ENCODE measurements at regions not wholly inside any gene's neighbourhood (a gene's known extent, or its start where the extent isn't known, plus 50 kb on each side); places are given as distances from the start of the nearest gene placed in this dataset.

DNA sequence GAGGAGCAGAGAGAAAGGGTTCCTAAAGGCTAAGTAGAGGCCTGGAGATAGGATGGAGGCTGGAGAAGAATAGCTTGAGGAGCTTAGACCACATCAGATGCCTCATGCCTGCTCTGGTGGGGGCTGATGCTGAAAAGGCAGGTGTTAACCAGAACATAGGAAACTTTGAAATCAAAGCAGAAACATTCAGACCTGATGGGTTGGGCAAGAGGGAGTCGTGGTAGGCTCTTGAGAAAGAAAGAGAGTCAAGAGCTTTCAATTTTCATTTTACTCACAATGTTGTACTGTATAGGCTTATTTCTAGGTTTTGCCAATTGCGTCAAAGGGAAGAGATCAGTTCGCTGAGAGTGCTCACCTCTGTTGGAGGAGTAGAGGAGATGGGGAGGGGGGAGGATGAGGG, 406.6 kb upstream of the SALL1 start:
- TF ChIP-seq ARNTL (CRISPR knock-in tag; IDR thresholded peaks at IDR 0.05; ENCODE audit: borderline replicate concordance, low read depth): no peak
- TF ChIP-seq, protein P1, sequence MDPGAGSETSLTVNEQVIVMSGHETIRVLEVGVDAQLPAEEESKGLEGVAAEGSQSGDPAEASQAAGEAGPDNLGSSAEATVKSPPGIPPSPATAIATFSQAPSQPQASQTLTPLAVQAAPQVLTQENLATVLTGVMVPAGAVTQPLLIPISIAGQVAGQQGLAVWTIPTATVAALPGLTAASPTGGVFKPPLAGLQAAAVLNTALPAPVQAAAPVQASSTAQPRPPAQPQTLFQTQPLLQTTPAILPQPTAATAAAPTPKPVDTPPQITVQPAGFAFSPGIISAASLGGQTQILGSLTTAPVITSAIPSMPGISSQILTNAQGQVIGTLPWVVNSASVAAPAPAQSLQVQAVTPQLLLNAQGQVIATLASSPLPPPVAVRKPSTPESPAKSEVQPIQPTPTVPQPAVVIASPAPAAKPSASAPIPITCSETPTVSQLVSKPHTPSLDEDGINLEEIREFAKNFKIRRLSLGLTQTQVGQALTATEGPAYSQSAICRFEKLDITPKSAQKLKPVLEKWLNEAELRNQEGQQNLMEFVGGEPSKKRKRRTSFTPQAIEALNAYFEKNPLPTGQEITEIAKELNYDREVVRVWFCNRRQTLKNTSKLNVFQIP (CRISPR knock-in tag; IDR thresholded peaks at IDR 0.05; ENCODE audit: borderline replicate concordance, low read depth): no peak
- TF ChIP-seq, protein P2, sequence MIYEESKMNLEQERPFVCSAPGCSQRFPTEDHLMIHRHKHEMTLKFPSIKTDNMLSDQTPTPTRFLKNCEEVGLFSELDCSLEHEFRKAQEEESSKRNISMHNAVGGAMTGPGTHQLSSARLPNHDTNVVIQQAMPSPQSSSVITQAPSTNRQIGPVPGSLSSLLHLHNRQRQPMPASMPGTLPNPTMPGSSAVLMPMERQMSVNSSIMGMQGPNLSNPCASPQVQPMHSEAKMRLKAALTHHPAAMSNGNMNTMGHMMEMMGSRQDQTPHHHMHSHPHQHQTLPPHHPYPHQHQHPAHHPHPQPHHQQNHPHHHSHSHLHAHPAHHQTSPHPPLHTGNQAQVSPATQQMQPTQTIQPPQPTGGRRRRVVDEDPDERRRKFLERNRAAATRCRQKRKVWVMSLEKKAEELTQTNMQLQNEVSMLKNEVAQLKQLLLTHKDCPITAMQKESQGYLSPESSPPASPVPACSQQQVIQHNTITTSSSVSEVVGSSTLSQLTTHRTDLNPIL (CRISPR knock-in tag; IDR thresholded peaks at IDR 0.05; ENCODE audit: low read depth): no peak
